ENCODE measurements at regions not wholly inside any gene's neighbourhood (a gene's known extent, or its start where the extent isn't known, plus 50 kb on each side); places are given as distances from the start of the nearest gene placed in this dataset.

DNA sequence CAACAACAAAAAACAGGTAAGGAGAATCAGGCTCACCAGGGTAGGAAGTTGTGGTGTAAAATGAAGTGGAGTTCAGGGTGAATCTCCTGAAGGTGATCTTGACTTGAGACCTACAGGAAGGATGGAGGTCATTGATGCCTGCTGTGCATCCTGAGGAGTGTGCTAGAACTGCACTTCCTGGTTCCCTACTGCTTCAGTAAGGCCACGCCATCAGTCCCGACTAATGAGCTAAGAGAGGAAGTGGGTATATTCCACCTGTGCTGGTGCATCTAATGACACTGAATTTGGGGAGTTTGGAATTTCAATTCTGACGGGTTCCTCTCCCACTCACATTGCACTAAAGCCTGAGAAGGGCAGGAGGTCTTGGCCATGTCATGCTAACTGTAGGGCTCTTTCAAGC lies 349.3 kb upstream of the SLC14A2 start:
- TF ChIP-seq YY1 (IDR thresholded peaks at IDR 0.05; ENCODE audit: low read depth): no peak
- no peak for TF ChIP-seq EP300 (IDR thresholded peaks at IDR 0.05; ENCODE audit: borderline replicate concordance)
- TF ChIP-seq TAF1 (IDR thresholded peaks at IDR 0.05; ENCODE audit: low read depth): no peak
- TF ChIP-seq, protein P1, sequence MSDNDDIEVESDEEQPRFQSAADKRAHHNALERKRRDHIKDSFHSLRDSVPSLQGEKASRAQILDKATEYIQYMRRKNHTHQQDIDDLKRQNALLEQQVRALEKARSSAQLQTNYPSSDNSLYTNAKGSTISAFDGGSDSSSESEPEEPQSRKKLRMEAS (IDR thresholded peaks at IDR 0.05): no peak
- TF ChIP-seq, protein P2, sequence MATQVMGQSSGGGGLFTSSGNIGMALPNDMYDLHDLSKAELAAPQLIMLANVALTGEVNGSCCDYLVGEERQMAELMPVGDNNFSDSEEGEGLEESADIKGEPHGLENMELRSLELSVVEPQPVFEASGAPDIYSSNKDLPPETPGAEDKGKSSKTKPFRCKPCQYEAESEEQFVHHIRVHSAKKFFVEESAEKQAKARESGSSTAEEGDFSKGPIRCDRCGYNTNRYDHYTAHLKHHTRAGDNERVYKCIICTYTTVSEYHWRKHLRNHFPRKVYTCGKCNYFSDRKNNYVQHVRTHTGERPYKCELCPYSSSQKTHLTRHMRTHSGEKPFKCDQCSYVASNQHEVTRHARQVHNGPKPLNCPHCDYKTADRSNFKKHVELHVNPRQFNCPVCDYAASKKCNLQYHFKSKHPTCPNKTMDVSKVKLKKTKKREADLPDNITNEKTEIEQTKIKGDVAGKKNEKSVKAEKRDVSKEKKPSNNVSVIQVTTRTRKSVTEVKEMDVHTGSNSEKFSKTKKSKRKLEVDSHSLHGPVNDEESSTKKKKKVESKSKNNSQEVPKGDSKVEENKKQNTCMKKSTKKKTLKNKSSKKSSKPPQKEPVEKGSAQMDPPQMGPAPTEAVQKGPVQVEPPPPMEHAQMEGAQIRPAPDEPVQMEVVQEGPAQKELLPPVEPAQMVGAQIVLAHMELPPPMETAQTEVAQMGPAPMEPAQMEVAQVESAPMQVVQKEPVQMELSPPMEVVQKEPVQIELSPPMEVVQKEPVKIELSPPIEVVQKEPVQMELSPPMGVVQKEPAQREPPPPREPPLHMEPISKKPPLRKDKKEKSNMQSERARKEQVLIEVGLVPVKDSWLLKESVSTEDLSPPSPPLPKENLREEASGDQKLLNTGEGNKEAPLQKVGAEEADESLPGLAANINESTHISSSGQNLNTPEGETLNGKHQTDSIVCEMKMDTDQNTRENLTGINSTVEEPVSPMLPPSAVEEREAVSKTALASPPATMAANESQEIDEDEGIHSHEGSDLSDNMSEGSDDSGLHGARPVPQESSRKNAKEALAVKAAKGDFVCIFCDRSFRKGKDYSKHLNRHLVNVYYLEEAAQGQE (IDR thresholded peaks at IDR 0.05; ENCODE audit: low read depth): no peak
- TF ChIP-seq TEAD4 (IDR thresholded peaks at IDR 0.05): no peak
- TF ChIP-seq CEBPB (IDR thresholded peaks at IDR 0.05): no peak
- no peak for TF ChIP-seq RAD21 (IDR thresholded peaks at IDR 0.05; ENCODE audit: low read depth)
- TF ChIP-seq, protein P3, sequence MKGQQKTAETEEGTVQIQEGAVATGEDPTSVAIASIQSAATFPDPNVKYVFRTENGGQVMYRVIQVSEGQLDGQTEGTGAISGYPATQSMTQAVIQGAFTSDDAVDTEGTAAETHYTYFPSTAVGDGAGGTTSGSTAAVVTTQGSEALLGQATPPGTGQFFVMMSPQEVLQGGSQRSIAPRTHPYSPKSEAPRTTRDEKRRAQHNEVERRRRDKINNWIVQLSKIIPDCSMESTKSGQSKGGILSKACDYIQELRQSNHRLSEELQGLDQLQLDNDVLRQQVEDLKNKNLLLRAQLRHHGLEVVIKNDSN (IDR thresholded peaks at IDR 0.05): no peak
- TF ChIP-seq CREB1 (IDR thresholded peaks at IDR 0.05; ENCODE audit: low read depth): no peak
- no peak for TF ChIP-seq EGR1 (IDR thresholded peaks at IDR 0.05)
- TF ChIP-seq FOXM1 (IDR thresholded peaks at IDR 0.05; ENCODE audit: borderline replicate concordance, low read depth): no peak
